ENCODE measurements at regions not wholly inside any gene's neighbourhood (a gene's known extent, or its start where the extent isn't known, plus 50 kb on each side); places are given as distances from the start of the nearest gene placed in this dataset.

DNA sequence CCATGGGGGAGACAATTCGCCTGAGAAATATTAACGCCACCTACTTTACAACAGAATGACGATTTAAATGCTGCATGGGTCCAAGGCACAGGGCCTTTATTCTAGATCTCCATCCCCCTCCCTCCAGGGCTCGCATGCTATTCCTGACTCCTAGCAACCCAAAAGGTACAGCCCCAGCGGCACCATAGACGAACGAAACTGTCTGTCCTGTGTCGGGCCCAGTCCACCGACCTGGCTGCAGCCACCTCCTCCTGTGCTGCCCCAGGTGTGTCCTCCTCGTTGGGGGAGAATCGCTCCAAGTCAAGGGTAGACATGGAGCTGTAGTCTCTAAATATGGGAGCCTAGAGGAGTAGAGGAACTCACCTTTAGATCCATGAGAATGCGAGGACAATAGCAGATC lies 196.5 kb downstream of the TOMM20 start:
- no peak overlapping the region for H3K23ac ChIP-seq (ENCODE audit: low read length)
- peaks cover 4 to 9% of the 10 kb centered on the region in 2 experiments for H3K4me1 ChIP-seq (ENCODE audit: control insufficient read depth in 1 of 2, insufficient read depth in 2 of 2, low read length in 2 of 2)
- no peak overlapping the region for H3K18ac ChIP-seq (ENCODE audit: low read length)
- H4K12ac ChIP-seq (ENCODE audit: low read depth, low read length) = no peak overlapping the region
- H2AFZ ChIP-seq (ENCODE audit: insufficient read depth, low read length, poor library complexity) = no peak overlapping the region
- no peak overlapping the region for H2BK12ac ChIP-seq (ENCODE audit: low read length)
- H3K4me2 ChIP-seq (ENCODE audit: low read length) = no peak overlapping the region
- no peak overlapping the region for H3K4me3 ChIP-seq (ENCODE audit: low read depth, low read length)
- no CpG with 5 or more reads among the region's 12 CpGs for WGBS (ENCODE audit: extremely low coverage, insufficient coverage, insufficient read length)
- peak overlapping the region; percentile 8 for H4K91ac ChIP-seq (ENCODE audit: low read depth, low read length)
- H3K27me3 ChIP-seq (ENCODE audit: insufficient read depth, low read length) = no peaks in the 10 kb centered on the region
- H3K4ac ChIP-seq (ENCODE audit: low read depth, low read length) = no peak overlapping the region
- no peak overlapping the region for H4K8ac ChIP-seq (ENCODE audit: low read depth, low read length)
- H2BK120ac ChIP-seq (ENCODE audit: insufficient read depth, low read length, poor library complexity) = no peak overlapping the region
- H3K79me1 ChIP-seq (ENCODE audit: low read length) = peaks cover 12% of the 10 kb centered on the region
- H3K9me3 ChIP-seq (ENCODE audit: insufficient read depth, low read depth, low read length) = no peaks in the 10 kb centered on the region
- no peak overlapping the region for H3K9ac ChIP-seq (ENCODE audit: low read length)
- H3K27ac ChIP-seq (ENCODE audit: low read depth, low read length) = no peak overlapping the region
- peaks cover under 1% of the 10 kb centered on the region for H3K79me2 ChIP-seq (ENCODE audit: control insufficient read depth, insufficient read depth, low read length, poor library complexity)
- no peak overlapping the region for H2AK5ac ChIP-seq (ENCODE audit: low read length)
- H2BK5ac ChIP-seq (ENCODE audit: low read depth, low read length, poor library complexity) = no peak overlapping the region
- no peak overlapping the region for H3K14ac ChIP-seq (ENCODE audit: low read length)
- no peaks in the 10 kb centered on the region for H3K36me3 ChIP-seq (ENCODE audit: control insufficient read depth in 1 of 2, insufficient read depth in 2 of 2, low read length in 2 of 2)
- no peak for DNase-seq

DNA sequence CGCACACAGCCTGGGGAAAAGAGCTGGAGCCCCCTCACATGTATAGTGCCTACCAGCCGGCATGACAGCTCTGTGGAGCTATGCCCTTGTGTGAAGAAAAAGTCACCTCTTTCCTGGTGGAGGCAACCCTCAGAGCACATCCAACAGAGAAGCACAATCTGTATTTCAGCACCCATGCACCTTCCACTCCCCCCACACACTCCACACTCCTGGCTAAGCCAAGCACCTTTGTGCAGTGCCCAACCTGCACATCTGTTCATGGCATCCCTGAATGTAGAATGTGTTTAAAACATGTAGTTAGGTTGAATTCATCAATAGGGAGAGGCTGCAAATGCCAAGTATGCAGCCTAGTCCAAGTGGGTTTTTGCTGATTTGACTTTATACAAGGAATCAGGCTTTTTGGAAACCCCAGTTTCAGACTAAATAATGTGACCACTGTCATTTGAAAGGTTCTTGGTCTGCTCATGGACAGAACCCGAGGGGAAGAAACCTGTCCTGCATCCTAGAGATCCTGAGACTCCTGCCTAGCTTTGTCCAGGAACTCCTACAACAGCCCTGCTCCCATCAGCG lies 197.1 kb downstream of the TOMM20 start:
- Histone ChIP-seq H3K27ac (ENCODE audit: low read depth, low read length) (no peak overlapping the region), H3K4me1 (ENCODE audit: control insufficient read depth in 1 of 2, insufficient read depth in 2 of 2, low read length in 2 of 2) (peaks cover 10 to 15% of the 10 kb centered on the region in 2 experiments), H2BK120ac (ENCODE audit: insufficient read depth, low read length, poor library complexity) (no peak overlapping the region), H2AFZ (ENCODE audit: insufficient read depth, low read length, poor library complexity) (no peak overlapping the region), H3K18ac (ENCODE audit: low read length) (no peak overlapping the region), H3K4me3 (ENCODE audit: low read depth, low read length) (no peak overlapping the region), H4K8ac (ENCODE audit: low read depth, low read length) (no peak overlapping the region), H3K79me2 (ENCODE audit: control insufficient read depth, insufficient read depth, low read length, poor library complexity) (peaks cover 2% of the 10 kb centered on the region), H3K4me2 (ENCODE audit: low read length) (no peak overlapping the region), H3K27me3 (ENCODE audit: insufficient read depth, low read length) (no peaks in the 10 kb centered on the region), H4K12ac (ENCODE audit: low read depth, low read length) (no peak overlapping the region), H2AK5ac (ENCODE audit: low read length) (no peak overlapping the region), H3K23ac (ENCODE audit: low read length) (no peak overlapping the region), H4K91ac (ENCODE audit: low read depth, low read length) (no peak overlapping the region), H2BK12ac (ENCODE audit: low read length) (no peak overlapping the region), H3K9me3 (ENCODE audit: insufficient read depth, low read depth, low read length) (no peaks in the 10 kb centered on the region), H3K79me1 (ENCODE audit: low read length) (peaks cover 19% of the 10 kb centered on the region), H2BK5ac (ENCODE audit: low read depth, low read length, poor library complexity) (no peak overlapping the region), H3K36me3 (ENCODE audit: control insufficient read depth in 1 of 2, insufficient read depth in 2 of 2, low read length in 2 of 2) (no peaks in the 10 kb centered on the region), H3K4ac (ENCODE audit: low read depth, low read length) (no peak overlapping the region), H3K14ac (ENCODE audit: low read length) (no peak overlapping the region), H3K9ac (ENCODE audit: low read length) (no peak overlapping the region)
- no peak for DNase-seq
- WGBS (ENCODE audit: extremely low coverage, insufficient coverage, insufficient read length) = no CpG with 5 or more reads among the region's 4 CpGs

DNA sequence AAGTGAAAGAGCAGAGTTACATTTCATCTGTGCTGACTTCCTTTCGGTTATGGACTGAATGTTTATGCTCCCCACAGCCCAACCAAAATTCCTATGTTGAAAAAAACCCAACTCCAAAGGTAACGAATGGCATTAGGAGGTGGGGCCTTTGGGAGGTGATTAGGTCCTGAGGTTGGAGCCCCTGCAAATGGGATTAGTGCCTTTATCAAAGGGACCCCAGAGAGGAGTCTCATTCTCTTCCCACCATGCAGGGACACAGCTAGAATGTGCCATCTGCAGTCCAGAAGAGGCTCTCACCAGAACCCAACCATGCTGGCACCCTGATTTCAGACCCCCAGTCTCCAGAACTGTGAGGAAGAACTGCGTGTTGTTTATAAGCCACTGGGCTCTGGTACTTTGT lies 199.3 kb downstream of the TOMM20 start:
- Histone ChIP-seq H3K79me2 (ENCODE audit: control insufficient read depth, insufficient read depth, low read length, poor library complexity) (peaks cover 2% of the 10 kb centered on the region), H3K23ac (ENCODE audit: low read length) (no peak overlapping the region), H3K4me1 (ENCODE audit: control insufficient read depth in 1 of 2, insufficient read depth in 2 of 2, low read length in 2 of 2) (peaks cover 16 to 23% of the 10 kb centered on the region in 2 experiments), H3K36me3 (ENCODE audit: control insufficient read depth in 1 of 2, insufficient read depth in 2 of 2, low read length in 2 of 2) (no peaks in the 10 kb centered on the region), H3K9me3 (ENCODE audit: insufficient read depth, low read depth, low read length) (no peaks in the 10 kb centered on the region), H3K18ac (ENCODE audit: low read length) (no peak overlapping the region), H3K4me2 (ENCODE audit: low read length) (no peak overlapping the region), H3K79me1 (ENCODE audit: low read length) (peaks cover 29% of the 10 kb centered on the region), H2AFZ (ENCODE audit: insufficient read depth, low read length, poor library complexity) (no peak overlapping the region), H3K4ac (ENCODE audit: low read depth, low read length) (no peak overlapping the region), H4K12ac (ENCODE audit: low read depth, low read length) (no peak overlapping the region), H4K8ac (ENCODE audit: low read depth, low read length) (no peak overlapping the region), H3K27ac (ENCODE audit: low read depth, low read length) (no peak overlapping the region), H3K9ac (ENCODE audit: low read length) (no peak overlapping the region), H4K91ac (ENCODE audit: low read depth, low read length) (peak overlapping the region; percentile 25), H2BK12ac (ENCODE audit: low read length) (no peak overlapping the region), H3K4me3 (ENCODE audit: low read depth, low read length) (no peak overlapping the region), H2BK5ac (ENCODE audit: low read depth, low read length, poor library complexity) (no peak overlapping the region), H3K27me3 (ENCODE audit: insufficient read depth, low read length) (no peaks in the 10 kb centered on the region), H2BK120ac (ENCODE audit: insufficient read depth, low read length, poor library complexity) (no peak overlapping the region), H2AK5ac (ENCODE audit: low read length) (no peak overlapping the region), H3K14ac (ENCODE audit: low read length) (no peak overlapping the region)
- WGBS (ENCODE audit: extremely low coverage, insufficient coverage, insufficient read length) = no CpG with 5 or more reads among the region's 3 CpGs
- no peak for DNase-seq

DNA sequence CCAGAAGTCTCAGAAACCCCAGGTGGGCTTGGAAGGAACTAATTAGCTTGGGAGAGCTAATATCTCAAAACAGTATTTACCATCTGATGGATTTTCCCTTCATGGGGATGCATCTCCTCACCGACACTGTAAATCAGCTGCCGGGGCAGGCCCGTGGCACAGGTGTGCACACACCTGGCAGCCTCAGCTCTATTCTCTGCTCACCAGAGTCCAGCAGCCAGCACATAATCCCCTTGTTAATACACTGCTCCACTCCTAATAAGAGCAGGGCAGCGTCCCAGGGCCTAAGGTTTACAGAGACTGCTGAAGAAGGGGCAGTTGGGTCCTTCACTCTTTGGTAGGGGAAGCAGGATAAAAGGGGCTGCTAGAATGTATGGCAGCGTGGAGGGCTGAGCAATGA lies 200.0 kb downstream of the TOMM20 start:
- H2BK5ac ChIP-seq (ENCODE audit: low read depth, low read length, poor library complexity) = peak overlapping the region; percentile 20
- H3K18ac ChIP-seq (ENCODE audit: low read length) = no peak overlapping the region
- peak overlapping the region; percentile 38 for H2BK120ac ChIP-seq (ENCODE audit: insufficient read depth, low read length, poor library complexity)
- H3K9me3 ChIP-seq (ENCODE audit: insufficient read depth, low read depth, low read length) = no peaks in the 10 kb centered on the region
- no peak for DNase-seq
- H3K79me2 ChIP-seq (ENCODE audit: control insufficient read depth, insufficient read depth, low read length, poor library complexity) = peaks cover 2% of the 10 kb centered on the region
- no peak overlapping the region for H2AFZ ChIP-seq (ENCODE audit: insufficient read depth, low read length, poor library complexity)
- no peak overlapping the region for H4K12ac ChIP-seq (ENCODE audit: low read depth, low read length)
- H3K4me2 ChIP-seq (ENCODE audit: low read length) = no peak overlapping the region
- no peak overlapping the region for H3K9ac ChIP-seq (ENCODE audit: low read length)
- H3K79me1 ChIP-seq (ENCODE audit: low read length) = peaks cover 29% of the 10 kb centered on the region
- H4K8ac ChIP-seq (ENCODE audit: low read depth, low read length) = peak overlapping the region; percentile 13
- no CpG with 5 or more reads among the region's 5 CpGs for WGBS (ENCODE audit: extremely low coverage, insufficient coverage, insufficient read length)
- no peaks in the 10 kb centered on the region for H3K27me3 ChIP-seq (ENCODE audit: insufficient read depth, low read length)
- peak overlapping the region; percentile 11 for H3K14ac ChIP-seq (ENCODE audit: low read length)
- peak overlapping the region; percentile 50 for H2AK5ac ChIP-seq (ENCODE audit: low read length)
- H3K23ac ChIP-seq (ENCODE audit: low read length) = no peak overlapping the region
- H3K4me3 ChIP-seq (ENCODE audit: low read depth, low read length) = no peak overlapping the region
- H4K91ac ChIP-seq (ENCODE audit: low read depth, low read length) = peak overlapping the region; percentile 52
- peak overlapping the region; percentile 58 for H2BK12ac ChIP-seq (ENCODE audit: low read length)
- H3K36me3 ChIP-seq (ENCODE audit: control insufficient read depth in 1 of 2, insufficient read depth in 2 of 2, low read length in 2 of 2) = no peaks in the 10 kb centered on the region
- H3K4ac ChIP-seq (ENCODE audit: low read depth, low read length) = no peak overlapping the region
- peaks cover 16 to 23% of the 10 kb centered on the region in 2 experiments for H3K4me1 ChIP-seq (ENCODE audit: control insufficient read depth in 1 of 2, insufficient read depth in 2 of 2, low read length in 2 of 2)
- H3K27ac ChIP-seq (ENCODE audit: low read depth, low read length) = no peak overlapping the region
